HepG2 (cell line): ENCODE measurements at regions not wholly inside any gene's neighbourhood (a gene's known extent, or its start where the extent isn't known, plus 50 kb on each side); places are given as distances from the start of the nearest gene placed in this dataset.

ENCODE experiments used
- ATAC-seq: fragments of 200-7000 bp; cut with Tn5 transposase; 3 replicates; pipeline ENCODE4 v1.9.1; 2020; ENCODE audit warnings: mild to moderate bottlenecking, moderate library complexity
- BruUV-seq: library from RNA; stranded (reverse); fragments of 400-500 nt; replicated peaks from 2 replicates; lab custom pipeline; 2021; lab: Mats Ljungman, UMichigan
- CTCF ChIA-PET: fragments of 300-600 bp; formaldehyde crosslinking; extraction: SDS; loops from one replicate; lab custom pipeline; 2021; ENCODE audit warnings: low total read pairs, inconsistent platforms, low intra/inter-chr PET ratio; lab: Yijun Ruan, JAX
- POLR2A ChIA-PET: fragments of 350-600 bp; sonication (Branson Sonifier 250); formaldehyde crosslinking; loops from one replicate; lab custom pipeline; 2020; ENCODE audit warnings: antibody characterized with exemption, inconsistent platforms; lab: Yijun Ruan, JAX
- DNase-seq: peaks from one replicate; pipeline ENCODE4 v3.0.0-alpha.2; 2015; ENCODE audit warnings: low spot score
- FAIRE-seq: peaks from 3 replicates; lab custom pipeline; 2011; peaks lifted over from hg19 to GRCh38; lab: Jason Lieb, UNC
- H2AFZ ChIP-seq: one replicate; pipeline ENCODE4 v1.6.1; 2011; ENCODE audit warnings: low read length, inconsistent platforms
- H3K27ac ChIP-seq: fragments of 300-600 bp; 3 replicates; pipeline ENCODE4 v1.8.0; 2011; ENCODE audit warnings: mixed run types, mild to moderate bottlenecking, mixed read lengths, low read length, inconsistent platforms; ENCODE audit not compliant: insufficient read depth; ENCODE audit errors: extremely low read length
- H3K27me3 ChIP-seq, 2 experiments: fragments of 200-600 bp in 1 of 2; 2 replicates in 1 of 2; 3 replicates in 1 of 2; pipeline versions ENCODE4 v1.6.0 to v1.8.0; 2011; ENCODE audit warnings: low read length in 2 of 2, mild to moderate bottlenecking in 2 of 2, moderate library complexity in 2 of 2, inconsistent platforms in 1 of 2; ENCODE audit not compliant: insufficient read depth in 2 of 2, control insufficient read depth in 1 of 2
- H3K36me3 ChIP-seq, 2 experiments: fragments of 200-600 bp in 1 of 2; replicated peaks in 1 of 2; 2 replicates in 1 of 2; 3 replicates in 1 of 2; pipeline versions ENCODE4 v1.5.1 to v1.8.0; 2011; ENCODE audit warnings: low read length in 2 of 2, inconsistent platforms in 1 of 2; ENCODE audit not compliant: insufficient read depth in 2 of 2, control insufficient read depth in 1 of 2
- H3K4me1 ChIP-seq: 2 replicates; pipeline ENCODE4 v1.5.1; 2012; ENCODE audit warnings: low read length, inconsistent platforms; ENCODE audit not compliant: insufficient read depth
- H3K4me2 ChIP-seq: 2 replicates; pipeline ENCODE4 v1.6.0; 2011; ENCODE audit warnings: low read depth, low read length, inconsistent platforms
- H3K4me3 ChIP-seq, 3 experiments: fragments of 200-600 bp in 1 of 3; sonication (generic), shearing (Covaris generic) in 1 of 3; replicated peaks in 1 of 3; 2 replicates each; pipeline ENCODE4 v1.5.1; 2011 to 2016; ENCODE audit warnings: low read length in 3 of 3, inconsistent platforms in 2 of 3, low read depth in 2 of 3, mild to moderate bottlenecking in 2 of 3, control low read depth in 1 of 3, mixed read lengths in 1 of 3; ENCODE audit not compliant: insufficient read depth in 1 of 3
- H3K79me2 ChIP-seq: one replicate; pipeline ENCODE4 v1.6.1; 2011; ENCODE audit warnings: low read length, inconsistent platforms; ENCODE audit not compliant: insufficient read depth
- H3K9ac ChIP-seq: 2 replicates; pipeline ENCODE4 v1.6.0; 2011; ENCODE audit warnings: mild to moderate bottlenecking, low read depth, low read length, inconsistent platforms; ENCODE audit not compliant: insufficient read depth
- H3K9me3 ChIP-seq: 2 replicates; pipeline ENCODE4 v1.5.1; 2012; ENCODE audit warnings: mild to moderate bottlenecking, low read length
- H4K20me1 ChIP-seq: 2 replicates; pipeline ENCODE4 v1.6.0; 2011; ENCODE audit warnings: inconsistent platforms, mild to moderate bottlenecking, low read length, moderate library complexity; ENCODE audit not compliant: insufficient read depth
- AGO1 ChIP-seq: fragments of 200-400 bp; formaldehyde crosslinking; IDR thresholded peaks from 2 replicates; pipeline ENCODE4 v1.6.1; 2017; ENCODE audit warnings: mild to moderate bottlenecking, low read depth, low read length, moderate library complexity; ENCODE audit not compliant: poor library complexity, severe bottlenecking
- CEBPG ChIP-seq: IDR thresholded peaks from 2 replicates; pipeline ENCODE4 v1.6.1; 2016
- NAIF1 ChIP-seq: sonication (generic); formaldehyde crosslinking; IDR thresholded peaks from 2 replicates; pipeline ENCODE4 v1.5.0; 2020; ENCODE audit warnings: mild to moderate bottlenecking, missing genetic modification reagents, borderline replicate concordance
- SIX1 ChIP-seq: sonication (generic); formaldehyde crosslinking; IDR thresholded peaks from 2 replicates; pipeline ENCODE4 v1.4.0; 2020; ENCODE audit warnings: missing genetic modification reagents, borderline replicate concordance
- SMAD3 ChIP-seq: sonication (generic); formaldehyde crosslinking; IDR thresholded peaks from 2 replicates; pipeline ENCODE4 v1.4.0; 2020; ENCODE audit warnings: missing genetic modification reagents
- ZFP41 ChIP-seq: sonication (generic); formaldehyde crosslinking; IDR thresholded peaks from 2 replicates; pipeline ENCODE4 v1.4.0; 2020; ENCODE audit warnings: mild to moderate bottlenecking, missing genetic modification reagents, borderline replicate concordance
- ZFP82 ChIP-seq: sonication (generic); formaldehyde crosslinking; IDR thresholded peaks from 2 replicates; pipeline ENCODE4 v1.5.1; 2020; ENCODE audit warnings: mild to moderate bottlenecking, missing genetic modification reagents, borderline replicate concordance
- ZKSCAN5 ChIP-seq: sonication (generic); formaldehyde crosslinking; IDR thresholded peaks from 2 replicates; pipeline ENCODE4 v1.5.1; 2020; ENCODE audit warnings: mild to moderate bottlenecking, missing genetic modification reagents
- ZKSCAN8 ChIP-seq: IDR thresholded peaks from 2 replicates; pipeline ENCODE4 v1.6.1; 2016; ENCODE audit warnings: borderline replicate concordance, missing genetic modification reagents, missing compliant biosample characterization
- WGBS: methylation state at CpG from one replicate; pipeline ENCODE4 v1.1.6; 2017; ENCODE audit warnings: low lambda C conversion rate; 5-methylcytosine and 5-hydroxymethylcytosine counted together
- in situ Hi-C: cut with HindIII; loops from 2 replicates; pipeline ENCODE4 v1.10.0; 2017; ENCODE audit warnings: low pct_unique_long_range_greater_than_20kb; ENCODE audit not compliant: extremely low pct_ligation_motif_present
- intact Hi-C: fragments of 100-400 bp; cut with micrococcal nuclease; formaldehyde crosslinking; loops from one replicate; pipeline ENCODE4 v1.10.0; 2022; ENCODE audit not compliant: unreplicated experiment
- TF ChIP-seq, protein P1 (sequence below), 2 experiments: sonication (generic) in 1 of 2; formaldehyde crosslinking in 1 of 2; IDR thresholded peaks; 2 replicates each; pipeline versions ENCODE4 v1.5.1 to v1.6.1; 2011 to 2020; ENCODE audit warnings: borderline replicate concordance in 1 of 2, low read depth in 1 of 2, low read length in 1 of 2, mild to moderate bottlenecking in 1 of 2, missing genetic modification reagents in 1 of 2, moderate library complexity in 1 of 2
- TF ChIP-seq, protein P2 (sequence below): sonication (generic); formaldehyde crosslinking; IDR thresholded peaks from 2 replicates; pipeline ENCODE4 v1.8.1; 2023; ENCODE audit warnings: missing genetic modification reagents, inconsistent platforms, borderline replicate concordance
- TF ChIP-seq, protein P3 (sequence below): sonication (generic); formaldehyde crosslinking; IDR thresholded peaks from 2 replicates; pipeline ENCODE4 v1.5.1; 2020; ENCODE audit warnings: missing genetic modification reagents, mild to moderate bottlenecking, borderline replicate concordance
- TF ChIP-seq, protein P4 (sequence below): sonication (generic); formaldehyde crosslinking; IDR thresholded peaks from 2 replicates; pipeline ENCODE4 v1.4.0; 2020; ENCODE audit warnings: mild to moderate bottlenecking, low read depth, missing genetic modification reagents

DNA sequence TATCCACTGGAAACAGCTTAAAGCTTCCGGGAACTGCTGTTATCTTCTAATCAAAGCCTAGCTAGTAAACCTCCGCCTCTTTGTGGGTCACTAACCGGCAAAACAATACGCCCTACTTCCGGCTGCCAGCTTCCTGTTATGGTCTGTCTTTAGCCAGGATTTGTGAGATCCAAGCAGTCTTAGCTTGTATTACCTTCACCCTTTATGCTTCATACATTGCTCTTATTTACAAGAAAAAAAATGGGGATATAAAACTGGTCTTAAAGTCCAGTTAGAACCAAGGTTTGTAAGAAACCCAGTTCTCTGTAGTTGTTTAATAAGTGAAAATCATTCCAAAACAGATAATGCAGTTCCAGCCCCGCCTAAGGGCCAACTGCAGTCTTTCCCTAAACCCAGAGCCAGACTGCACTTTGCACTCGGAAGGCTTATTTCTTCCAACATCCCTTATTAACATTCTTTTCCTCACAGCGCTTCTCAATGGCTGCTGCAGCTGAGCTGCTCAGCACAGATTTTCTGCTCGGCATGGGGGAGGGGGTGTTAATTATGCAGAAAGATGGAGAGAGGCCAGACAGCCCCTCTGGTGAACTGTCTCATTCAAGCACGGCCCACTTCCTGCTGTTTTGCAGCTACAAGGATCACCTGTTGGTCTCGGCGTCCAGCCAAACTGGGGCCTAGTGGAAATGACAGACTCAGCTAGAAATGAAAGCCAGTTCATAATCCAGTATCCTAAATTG, 368.4 kb downstream of the KLF12 start:
- H3K9ac ChIP-seq: peak overlapping the region; percentile 25; the same call in 1 of the 2 replicates
- FAIRE-seq: peak; percentile 30
- DNase-seq: peak; percentile 75
- H3K36me3 ChIP-seq: no peaks in the 10 kb centered on the region
- H4K20me1 ChIP-seq: no peaks in the 10 kb centered on the region
- H3K27me3 ChIP-seq: no peaks in the 10 kb centered on the region
- intact Hi-C loops (no loop called here), in situ Hi-C loops (no loop called here)
- ATAC-seq: peak; percentile 92
- CTCF ChIA-PET: no interaction called here
- BruUV-seq: no TSS peak
- peak overlapping the region; percentile 59 for H2AFZ ChIP-seq
- H3K79me2 ChIP-seq: no peaks in the 10 kb centered on the region
- no peaks in the 10 kb centered on the region for H3K9me3 ChIP-seq
- peak overlapping the region; percentile 55 for H3K27ac ChIP-seq
- POLR2A ChIA-PET: interaction anchor here (1.0 to 3.4 kb wide), 3 partner anchors 13 to 1454 kb away, joined by 3 to 38 read pairs (median 5); no protein-coding TSS in a partner anchor
- H3K4me1 ChIP-seq: peaks cover 31% of the 10 kb centered on the region
- peak overlapping the region; percentile 11 to 49 (median 46) for H3K4me3 ChIP-seq
- 5% methylated on average over 12 of the region's 12 CpGs for WGBS
- peak overlapping the region; percentile 73 for H3K4me2 ChIP-seq
- TF ChIP-seq ZKSCAN8 (CRISPR knock-in tag): no peak
- TF ChIP-seq ZFP41 (CRISPR knock-in tag): no peak
- TF ChIP-seq, protein P1, sequence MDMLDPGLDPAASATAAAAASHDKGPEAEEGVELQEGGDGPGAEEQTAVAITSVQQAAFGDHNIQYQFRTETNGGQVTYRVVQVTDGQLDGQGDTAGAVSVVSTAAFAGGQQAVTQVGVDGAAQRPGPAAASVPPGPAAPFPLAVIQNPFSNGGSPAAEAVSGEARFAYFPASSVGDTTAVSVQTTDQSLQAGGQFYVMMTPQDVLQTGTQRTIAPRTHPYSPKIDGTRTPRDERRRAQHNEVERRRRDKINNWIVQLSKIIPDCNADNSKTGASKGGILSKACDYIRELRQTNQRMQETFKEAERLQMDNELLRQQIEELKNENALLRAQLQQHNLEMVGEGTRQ (IDR thresholded peaks at IDR 0.05; ENCODE audit: low read depth, low read length): no peak
- TF ChIP-seq, protein P1 (CRISPR knock-in tag; IDR thresholded peaks at IDR 0.05; ENCODE audit: borderline replicate concordance): no peak
- TF ChIP-seq, protein P2, sequence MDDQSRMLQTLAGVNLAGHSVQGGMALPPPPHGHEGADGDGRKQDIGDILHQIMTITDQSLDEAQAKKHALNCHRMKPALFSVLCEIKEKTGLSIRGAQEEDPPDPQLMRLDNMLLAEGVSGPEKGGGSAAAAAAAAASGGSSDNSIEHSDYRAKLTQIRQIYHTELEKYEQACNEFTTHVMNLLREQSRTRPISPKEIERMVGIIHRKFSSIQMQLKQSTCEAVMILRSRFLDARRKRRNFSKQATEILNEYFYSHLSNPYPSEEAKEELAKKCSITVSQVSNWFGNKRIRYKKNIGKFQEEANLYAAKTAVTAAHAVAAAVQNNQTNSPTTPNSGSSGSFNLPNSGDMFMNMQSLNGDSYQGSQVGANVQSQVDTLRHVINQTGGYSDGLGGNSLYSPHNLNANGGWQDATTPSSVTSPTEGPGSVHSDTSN (CRISPR knock-in tag): no peak
- no peak for TF ChIP-seq ZKSCAN5 (CRISPR knock-in tag)
- TF ChIP-seq, protein P3, sequence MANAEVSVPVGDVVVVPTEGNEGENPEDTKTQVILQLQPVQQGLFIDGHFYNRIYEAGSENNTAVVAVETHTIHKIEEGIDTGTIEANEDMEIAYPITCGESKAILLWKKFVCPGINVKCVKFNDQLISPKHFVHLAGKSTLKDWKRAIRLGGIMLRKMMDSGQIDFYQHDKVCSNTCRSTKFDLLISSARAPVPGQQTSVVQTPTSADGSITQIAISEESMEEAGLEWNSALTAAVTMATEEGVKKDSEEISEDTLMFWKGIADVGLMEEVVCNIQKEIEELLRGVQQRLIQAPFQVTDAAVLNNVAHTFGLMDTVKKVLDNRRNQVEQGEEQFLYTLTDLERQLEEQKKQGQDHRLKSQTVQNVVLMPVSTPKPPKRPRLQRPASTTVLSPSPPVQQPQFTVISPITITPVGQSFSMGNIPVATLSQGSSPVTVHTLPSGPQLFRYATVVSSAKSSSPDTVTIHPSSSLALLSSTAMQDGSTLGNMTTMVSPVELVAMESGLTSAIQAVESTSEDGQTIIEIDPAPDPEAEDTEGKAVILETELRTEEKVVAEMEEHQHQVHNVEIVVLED (CRISPR knock-in tag): no peak
- no peak for TF ChIP-seq NAIF1
- no peak for TF ChIP-seq SIX1 (CRISPR knock-in tag)
- TF ChIP-seq, protein P4, sequence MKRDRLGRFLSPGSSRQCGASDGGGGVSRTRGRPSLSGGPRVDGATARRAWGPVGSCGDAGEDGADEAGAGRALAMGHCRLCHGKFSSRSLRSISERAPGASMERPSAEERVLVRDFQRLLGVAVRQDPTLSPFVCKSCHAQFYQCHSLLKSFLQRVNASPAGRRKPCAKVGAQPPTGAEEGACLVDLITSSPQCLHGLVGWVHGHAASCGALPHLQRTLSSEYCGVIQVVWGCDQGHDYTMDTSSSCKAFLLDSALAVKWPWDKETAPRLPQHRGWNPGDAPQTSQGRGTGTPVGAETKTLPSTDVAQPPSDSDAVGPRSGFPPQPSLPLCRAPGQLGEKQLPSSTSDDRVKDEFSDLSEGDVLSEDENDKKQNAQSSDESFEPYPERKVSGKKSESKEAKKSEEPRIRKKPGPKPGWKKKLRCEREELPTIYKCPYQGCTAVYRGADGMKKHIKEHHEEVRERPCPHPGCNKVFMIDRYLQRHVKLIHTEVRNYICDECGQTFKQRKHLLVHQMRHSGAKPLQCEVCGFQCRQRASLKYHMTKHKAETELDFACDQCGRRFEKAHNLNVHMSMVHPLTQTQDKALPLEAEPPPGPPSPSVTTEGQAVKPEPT (CRISPR knock-in tag): no peak
- TF ChIP-seq SMAD3 (CRISPR knock-in tag): no peak
- TF ChIP-seq ZFP82 (CRISPR knock-in tag): no peak
- TF ChIP-seq CEBPG: no peak
- no peak for TF ChIP-seq AGO1
